ENCODE measurements at regions not wholly inside any gene's neighbourhood (a gene's known extent, or its start where the extent isn't known, plus 50 kb on each side); places are given as distances from the start of the nearest gene placed in this dataset.

- Histone ChIP-seq H3K79me2 (no peaks in the 10 kb centered on the region), H3K4me2 (ENCODE audit: low read length) (no peak overlapping the region), H3K27me3 (ENCODE audit: control insufficient read depth, insufficient read depth, low read length) (no peaks in the 10 kb centered on the region), H2AFZ (no peak overlapping the region), H3K36me3 (ENCODE audit: control insufficient read depth, insufficient read depth, low read length) (no peaks in the 10 kb centered on the region), H3K4me3 (ENCODE audit: low read depth, low read length) (no peak overlapping the region), H3K27ac (no peak overlapping the region), H3K9me3 (ENCODE audit: control insufficient read depth, low read length) (no peaks in the 10 kb centered on the region), H3K9ac (no peak overlapping the region), H3K4me1 (no peaks in the 10 kb centered on the region)
- TF ChIP-seq CTCF (IDR thresholded peaks at IDR 0.05) = no peak
These were observed 275.7 kb downstream of the TOX3 start for GRCh38 chr16:52271088-52271750.

GRCh38 chr16:52265446-52265861, 281.5 kb downstream of the TOX3 start:
- Histone ChIP-seq H3K4me1 (no peaks in the 10 kb centered on the region), H3K9ac (no peak overlapping the region), H2AFZ (no peak overlapping the region), H3K4me3 (ENCODE audit: low read depth, low read length) (no peak overlapping the region), H3K9me3 (ENCODE audit: control insufficient read depth, low read length) (no peaks in the 10 kb centered on the region), H3K27me3 (ENCODE audit: control insufficient read depth, insufficient read depth, low read length) (no peaks in the 10 kb centered on the region), H3K79me2 (no peaks in the 10 kb centered on the region), H3K27ac (no peak overlapping the region), H3K4me2 (ENCODE audit: low read length) (no peak overlapping the region), H3K36me3 (ENCODE audit: control insufficient read depth, insufficient read depth, low read length) (no peaks in the 10 kb centered on the region)
- TF ChIP-seq CTCF (IDR thresholded peaks at IDR 0.05) = no peak

GRCh38 chr16:52257534-52257933, 289.4 kb downstream of the TOX3 start:
- Histone ChIP-seq H3K9me3 (ENCODE audit: control insufficient read depth, low read length) (no peaks in the 10 kb centered on the region), H3K4me2 (ENCODE audit: low read length) (no peak overlapping the region), H3K4me3 (ENCODE audit: low read depth, low read length) (no peak overlapping the region), H2AFZ (no peak overlapping the region), H3K79me2 (no peaks in the 10 kb centered on the region), H3K36me3 (ENCODE audit: control insufficient read depth, insufficient read depth, low read length) (no peaks in the 10 kb centered on the region), H3K27me3 (ENCODE audit: control insufficient read depth, insufficient read depth, low read length) (no peaks in the 10 kb centered on the region), H3K9ac (no peak overlapping the region), H3K27ac (no peak overlapping the region), H3K4me1 (no peaks in the 10 kb centered on the region)
- TF ChIP-seq CTCF (IDR thresholded peaks at IDR 0.05) = no peak

GRCh38 chr16:52256310-52257078, 290.4 kb downstream of the TOX3 start:
- Histone ChIP-seq H3K79me2 (no peaks in the 10 kb centered on the region), H3K36me3 (ENCODE audit: control insufficient read depth, insufficient read depth, low read length) (no peaks in the 10 kb centered on the region), H3K9ac (no peak overlapping the region), H3K27ac (no peak overlapping the region), H2AFZ (no peak overlapping the region), H3K4me2 (ENCODE audit: low read length) (no peak overlapping the region), H3K4me3 (ENCODE audit: low read depth, low read length) (no peak overlapping the region), H3K27me3 (ENCODE audit: control insufficient read depth, insufficient read depth, low read length) (no peaks in the 10 kb centered on the region), H3K4me1 (no peaks in the 10 kb centered on the region), H3K9me3 (ENCODE audit: control insufficient read depth, low read length) (no peaks in the 10 kb centered on the region)
- TF ChIP-seq CTCF (IDR thresholded peaks at IDR 0.05) = no peak
